NCI-H748 (cell line): ENCODE measurements at regions not wholly inside any gene's neighbourhood (a gene's known extent, or its start where the extent isn't known, plus 50 kb on each side); places are given as distances from the start of the nearest gene placed in this dataset.
A peak's percentile ranks its signal among the peaks of the same experiment; 100 is the strongest.

Source experiments
- DNase-seq: peaks from one replicate; lab custom pipeline; 2025; ENCODE audit not compliant: unreplicated experiment; lab: John Stamatoyannopoulos, UW

DNA sequence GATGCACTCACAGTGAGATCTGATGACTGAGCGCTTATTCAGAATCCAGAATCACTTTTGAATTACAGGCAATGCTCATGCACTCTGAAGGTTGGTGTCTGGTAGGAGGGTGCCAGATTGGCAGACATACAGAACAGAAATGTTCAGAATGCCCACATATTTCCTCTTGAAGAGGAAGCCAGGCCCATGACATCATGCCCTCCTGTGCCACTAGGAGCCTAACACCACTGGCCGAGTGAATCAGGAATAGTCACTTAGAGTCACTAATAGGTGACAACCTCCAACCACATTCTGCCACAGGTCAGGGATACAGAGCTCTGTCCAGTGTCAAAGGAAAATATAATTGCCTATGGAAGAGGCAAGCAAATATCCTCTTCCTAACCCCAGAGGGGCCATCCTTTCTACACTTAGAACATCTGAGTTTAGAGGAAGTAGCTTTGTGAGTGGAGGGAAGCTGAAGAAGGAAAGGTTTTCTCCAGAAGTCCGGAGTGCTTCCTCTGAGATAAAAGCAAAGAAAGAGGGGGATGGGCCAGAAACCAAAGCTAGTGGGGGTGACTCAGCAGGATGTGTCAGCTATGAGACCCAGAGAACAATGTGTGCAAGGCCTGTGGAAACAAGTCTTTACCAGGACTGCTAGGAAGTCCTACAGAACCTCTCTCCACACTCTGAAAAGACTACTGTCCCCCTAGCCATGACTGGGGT lies 838.8 kb downstream of the GRID1 start:
- DNase-seq, result no peak

DNA sequence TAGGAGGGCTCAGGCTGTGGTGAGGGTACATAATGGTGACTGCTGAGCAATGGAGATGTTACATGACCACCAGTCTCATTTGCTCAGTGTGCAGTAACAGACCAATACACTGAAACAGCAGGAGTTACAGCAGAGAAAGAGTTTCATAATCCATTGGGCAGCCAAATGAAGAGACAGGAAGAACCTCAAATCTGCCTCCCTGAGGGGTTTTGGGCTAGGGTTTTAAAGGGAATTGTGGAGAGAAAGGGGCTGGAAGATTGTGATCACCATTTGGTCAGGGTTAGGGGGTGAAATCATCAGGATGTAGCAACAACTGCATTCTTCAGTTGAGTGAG lies 838.3 kb downstream of the GRID1 start:
- no peak for DNase-seq

DNA sequence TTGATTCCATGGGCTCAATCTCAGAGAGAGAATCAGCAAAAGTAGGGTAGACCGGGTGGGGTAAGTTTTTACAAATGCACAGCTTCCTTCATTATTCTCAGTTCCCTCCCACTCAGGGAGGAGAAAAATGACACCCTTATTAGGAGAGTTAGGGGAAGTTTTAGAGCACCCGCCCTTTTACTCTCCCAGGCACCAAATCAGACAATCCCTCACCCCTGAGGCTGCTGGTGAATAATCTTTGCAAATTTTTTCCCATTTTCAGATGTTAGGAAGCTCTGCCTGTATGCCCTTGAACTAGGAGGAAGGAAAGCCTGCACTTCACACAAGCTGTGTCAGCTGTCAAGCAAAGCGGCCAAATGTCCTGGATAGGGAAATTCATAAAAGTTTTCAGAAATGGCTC lies 834.9 kb downstream of the GRID1 start:
- DNase-seq, result no peak

- DNase-seq, result no peak
Measured at GRCh38 chr10:85532773-85533172, 833.8 kb downstream of the GRID1 start.

- DNase-seq, result no peak
Measured at GRCh38 chr10:85535926-85536325, 830.7 kb downstream of the GRID1 start.

- peak; percentile 61 for DNase-seq
Measured at GRCh38 chr10:85537561-85537960, 829.0 kb downstream of the GRID1 start.

- DNase-seq, result no peak
Measured at GRCh38 chr10:85538601-85539000, 828.0 kb downstream of the GRID1 start.

GRCh38 chr10:85542152-85542551 lies 824.4 kb downstream of the GRID1 start:
- no peak for DNase-seq

- DNase-seq, result no peak
Measured at GRCh38 chr10:85542936-85543730, 823.5 kb downstream of the GRID1 start.

DNA sequence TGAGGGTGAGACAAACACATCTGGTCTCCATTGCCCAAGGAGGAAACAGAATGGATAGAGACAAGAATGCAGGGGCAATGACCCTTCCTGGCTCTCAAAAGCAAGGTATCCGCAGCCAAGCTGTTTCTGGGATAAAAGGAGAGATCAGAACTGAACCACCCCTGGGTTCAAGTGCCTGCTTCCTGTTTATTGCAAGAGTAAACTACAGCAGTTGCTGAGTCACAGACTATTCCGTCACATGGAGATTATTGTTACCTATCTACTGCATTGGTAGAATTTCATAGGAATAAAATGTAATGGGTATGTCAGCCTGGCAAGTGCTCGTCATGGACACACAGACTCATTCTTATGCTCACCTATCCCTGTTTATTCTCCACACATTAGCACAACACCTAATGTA lies 821.6 kb downstream of the GRID1 start:
- peak; percentile 24 for DNase-seq

DNA sequence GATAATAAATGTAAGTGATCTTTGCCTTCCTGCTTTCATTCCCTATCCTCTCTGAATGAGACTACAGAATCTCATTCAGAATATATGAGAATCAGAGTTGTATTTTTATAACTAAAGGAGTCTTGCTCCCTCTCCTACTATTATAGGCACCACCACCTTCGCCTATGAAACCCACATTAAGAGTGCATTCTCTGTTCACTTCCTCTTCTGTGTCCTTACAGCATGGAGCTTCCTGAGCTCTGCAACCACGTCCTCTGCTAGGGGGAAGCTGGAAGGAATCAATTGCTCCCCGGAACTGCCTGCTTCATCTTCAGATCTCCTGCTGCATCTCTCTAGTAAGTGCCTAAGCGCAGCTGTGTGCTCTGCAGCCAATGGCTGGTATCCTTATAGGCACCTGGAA lies 820.7 kb downstream of the GRID1 start:
- DNase-seq, result peak; percentile 65

DNA sequence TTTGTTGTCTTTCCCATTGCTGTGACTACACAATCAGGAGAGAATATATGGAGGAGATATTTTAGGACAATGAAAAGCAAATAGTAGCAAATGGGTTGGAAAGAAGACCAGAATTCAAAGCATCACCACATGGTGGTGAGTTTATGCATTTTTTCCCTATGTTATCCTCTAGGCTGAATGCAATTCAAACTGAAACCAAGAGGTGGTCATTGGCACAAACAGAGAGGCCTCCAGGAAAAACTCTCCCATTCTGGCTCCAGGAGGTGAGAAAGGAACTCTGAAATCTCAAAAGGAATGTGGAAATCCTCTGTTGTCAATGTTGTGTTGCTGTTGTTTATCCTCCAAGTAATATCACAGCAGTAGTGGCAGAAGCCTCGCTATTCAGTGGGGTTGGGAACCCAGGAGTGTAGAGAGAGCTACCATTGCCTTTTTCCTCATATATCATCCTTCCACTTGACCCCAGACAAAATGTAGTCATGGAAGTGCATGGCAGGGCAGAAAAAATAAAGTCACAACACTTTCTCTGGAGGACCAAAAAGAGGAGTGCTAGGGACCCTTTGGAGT lies 819.1 kb downstream of the GRID1 start:
- DNase-seq, result no peak

GRCh38 chr10:85548034-85548433 lies 818.6 kb downstream of the GRID1 start:
- peak; percentile 77 for DNase-seq
